Fibroblast of mammary gland (primary cell): ENCODE measurements at regions not wholly inside any gene's neighbourhood (a gene's known extent, or its start where the extent isn't known, plus 50 kb on each side); places are given as distances from the start of the nearest gene placed in this dataset.
A peak's percentile ranks its signal among the peaks of the same experiment; 100 is the strongest.

ENCODE experiments used
- DNase-seq: peaks from one replicate; pipeline ENCODE4 v3.0.0-alpha.2; 2010; ENCODE audit warnings: low read depth
- H3K4me3 ChIP-seq: 2 replicates; pipeline ENCODE4 v1.5.1; 2011; ENCODE audit warnings: low read depth, mild to moderate bottlenecking, low read length, moderate library complexity; ENCODE audit not compliant: control insufficient read depth
- CTCF ChIP-seq: conservative IDR thresholded peaks from 2 replicates; pipeline ENCODE4 v1.5.1; 2011; ENCODE audit warnings: low read depth, low read length, inconsistent platforms; ENCODE audit not compliant: control insufficient read depth, insufficient read depth

GRCh38 chr14:56956182-56956581, 145.9 kb upstream of the OTX2 start:
- DNase-seq: no peak
- TF ChIP-seq CTCF: no peak
- no peak overlapping the region for H3K4me3 ChIP-seq

GRCh38 chr14:56955745-56956144, 145.5 kb upstream of the OTX2 start:
- no peak for DNase-seq
- no peak for TF ChIP-seq CTCF

GRCh38 chr14:56953884-56954283, 143.6 kb upstream of the OTX2 start:
- H3K4me3 ChIP-seq: no peak overlapping the region
- DNase-seq: no peak
- no peak for TF ChIP-seq CTCF

More at GRCh38 chr14:56955745-56956144, 145.5 kb upstream of the OTX2 start:
- H3K4me3 ChIP-seq: no peak overlapping the region

- no peak for DNase-seq
- no peak for TF ChIP-seq CTCF
- H3K4me3 ChIP-seq: no peak overlapping the region
These were observed 142.6 kb upstream of the OTX2 start for GRCh38 chr14:56952766-56953473.

- peak; percentile 2 for DNase-seq
- H3K4me3 ChIP-seq: no peak overlapping the region
- TF ChIP-seq CTCF: no peak
These were observed 139.5 kb upstream of the OTX2 start for GRCh38 chr14:56949828-56950227.

- no peak for TF ChIP-seq CTCF
- no peak overlapping the region for H3K4me3 ChIP-seq
- DNase-seq: no peak
These were observed 135.0 kb upstream of the OTX2 start for GRCh38 chr14:56945291-56945690.
